Trophoblast cell (in vitro differentiated cells and primary cell): ENCODE measurements at regions not wholly inside any gene's neighbourhood (a gene's known extent, or its start where the extent isn't known, plus 50 kb on each side); places are given as distances from the start of the nearest gene placed in this dataset.
"Not testable (repeated sequence)": the region's sequence is repeated elsewhere in the genome, so short reads cannot be mapped to it uniquely, and the experiment has no call there.

Experiments used
- DNase-seq, 2 donors: peaks; one replicate each; pipeline ENCODE4 v3.0.0-alpha.2; 2016
- H2AFZ ChIP-seq: 2 replicates; pipeline ENCODE4 v1.6.1; 2013; ENCODE audit warnings: low read length, moderate library complexity, mild to moderate bottlenecking; ENCODE audit not compliant: insufficient read depth, poor library complexity
- H2AK5ac ChIP-seq: 2 replicates; pipeline ENCODE4 v1.6.1; 2013; ENCODE audit warnings: mild to moderate bottlenecking, low read length
- H2BK120ac ChIP-seq: 2 replicates; pipeline ENCODE4 v1.6.1; 2013; ENCODE audit warnings: low read length, mild to moderate bottlenecking, moderate library complexity; ENCODE audit not compliant: insufficient read depth, poor library complexity
- H2BK12ac ChIP-seq: 2 replicates; pipeline ENCODE4 v1.6.1; 2013; ENCODE audit warnings: mild to moderate bottlenecking, low read length, moderate library complexity
- H2BK5ac ChIP-seq: 2 replicates; pipeline ENCODE4 v1.6.1; 2013; ENCODE audit warnings: low read length, low read depth, moderate library complexity, mild to moderate bottlenecking; ENCODE audit not compliant: poor library complexity
- H3K14ac ChIP-seq: 2 replicates; pipeline ENCODE4 v1.6.1; 2013; ENCODE audit warnings: mild to moderate bottlenecking, low read length
- H3K18ac ChIP-seq: 2 replicates; pipeline ENCODE4 v1.6.1; 2013; ENCODE audit warnings: mild to moderate bottlenecking, low read length
- H3K23ac ChIP-seq: 2 replicates; pipeline ENCODE4 v1.6.1; 2013; ENCODE audit warnings: low read length
- H3K27ac ChIP-seq: 2 replicates; pipeline ENCODE4 v1.5.1; 2013; ENCODE audit warnings: low read depth, mild to moderate bottlenecking, inconsistent platforms, low read length, moderate library complexity
- H3K27me3 ChIP-seq: 2 replicates; pipeline ENCODE4 v1.6.1; 2013; ENCODE audit warnings: inconsistent platforms, mild to moderate bottlenecking, low read length, moderate library complexity; ENCODE audit not compliant: insufficient read depth
- H3K36me3 ChIP-seq, 2 experiments: 1 replicate in 1 of 2; 2 replicates in 1 of 2; pipeline ENCODE4 v1.6.1; 2013; ENCODE audit warnings: low read length in 2 of 2, mild to moderate bottlenecking in 2 of 2, moderate library complexity in 1 of 2; ENCODE audit not compliant: insufficient read depth in 2 of 2, control insufficient read depth in 1 of 2
- H3K4ac ChIP-seq: 2 replicates; pipeline ENCODE4 v1.6.1; 2013; ENCODE audit warnings: low read depth, mild to moderate bottlenecking, low read length, moderate library complexity
- H3K4me1 ChIP-seq, 2 experiments: 1 replicate in 1 of 2; 2 replicates in 1 of 2; pipeline ENCODE4 v1.6.1; 2013; ENCODE audit warnings: low read length in 2 of 2, mild to moderate bottlenecking in 2 of 2, moderate library complexity in 1 of 2; ENCODE audit not compliant: insufficient read depth in 2 of 2, control insufficient read depth in 1 of 2
- H3K4me2 ChIP-seq: 2 replicates; pipeline ENCODE4 v1.6.1; 2013; ENCODE audit warnings: inconsistent platforms, mild to moderate bottlenecking, low read length, moderate library complexity
- H3K4me3 ChIP-seq: 2 replicates; pipeline ENCODE4 v1.5.1; 2013; ENCODE audit warnings: mild to moderate bottlenecking, low read depth, low read length, inconsistent platforms
- H3K79me1 ChIP-seq: one replicate; pipeline ENCODE4 v1.6.1; 2013; ENCODE audit warnings: low read length
- H3K79me2 ChIP-seq: 2 replicates; pipeline ENCODE4 v1.6.1; 2013; ENCODE audit warnings: low read length, mild to moderate bottlenecking; ENCODE audit not compliant: control insufficient read depth, insufficient read depth, poor library complexity
- H3K9ac ChIP-seq: 2 replicates; pipeline ENCODE4 v1.6.1; 2013; ENCODE audit warnings: mild to moderate bottlenecking, low read length
- H3K9me3 ChIP-seq: 2 replicates; pipeline ENCODE4 v1.6.1; 2013; ENCODE audit warnings: low read depth, mild to moderate bottlenecking, control low read depth, inconsistent platforms, low read length; ENCODE audit not compliant: insufficient read depth
- H4K12ac ChIP-seq: 2 replicates; pipeline ENCODE4 v1.6.1; 2013; ENCODE audit warnings: low read depth, mild to moderate bottlenecking, low read length, moderate library complexity
- H4K8ac ChIP-seq: 2 replicates; pipeline ENCODE4 v1.6.1; 2013; ENCODE audit warnings: low read depth, mild to moderate bottlenecking, low read length, moderate library complexity
- H4K91ac ChIP-seq: one replicate; pipeline ENCODE4 v1.6.1; 2013; ENCODE audit warnings: low read depth, mild to moderate bottlenecking, low read length, moderate library complexity
- WGBS: extraction: QIAGEN DNeasy Blood & Tissue Kit; methylation state at CpG from one replicate; pipeline ENCODE4 v1.1.7; 2013; ENCODE audit warnings: missing lambda C conversion rate; ENCODE audit not compliant: insufficient read length, insufficient coverage; ENCODE audit errors: extremely low coverage; 5-methylcytosine and 5-hydroxymethylcytosine counted together

- Histone ChIP-seq H3K9me3 (no peaks in the 10 kb centered on the region), H3K79me1 (peaks cover 8% of the 10 kb centered on the region), H3K79me2 (no peaks in the 10 kb centered on the region), H2AK5ac (no peak overlapping the region), H3K4me2 (no peak overlapping the region), H4K12ac (no peak overlapping the region), H2AFZ (no peak overlapping the region), H2BK12ac (no peak overlapping the region), H3K23ac (no peak overlapping the region), H3K27ac (no peak overlapping the region), H2BK5ac (no peak overlapping the region), H2BK120ac (no peak overlapping the region), H3K4me1 (peaks cover 0 to 2% of the 10 kb centered on the region in 2 experiments), H3K36me3 (no peaks in the 10 kb centered on the region), H4K91ac (no peak overlapping the region), H3K9ac (no peak overlapping the region), H3K18ac (no peak overlapping the region), H4K8ac (no peak overlapping the region), H3K14ac (no peak overlapping the region), H3K4me3 (no peak overlapping the region), H3K4ac (no peak overlapping the region), H3K27me3 (no peaks in the 10 kb centered on the region)
- no peak for DNase-seq
- WGBS: no CpG with 5 or more reads among the region's 2 CpGs
These were observed 695.3 kb upstream of the ZNF804A start for GRCh38 chr2:183903026-183903425.

- DNase-seq, H2BK120ac ChIP-seq, H3K18ac ChIP-seq, H3K4me2 ChIP-seq, H2AFZ ChIP-seq, H2BK5ac ChIP-seq, H3K14ac ChIP-seq, H4K91ac ChIP-seq, H3K4me3 ChIP-seq, H3K36me3 ChIP-seq, H4K8ac ChIP-seq, H2BK12ac ChIP-seq, H3K79me1 ChIP-seq, H4K12ac ChIP-seq, H3K23ac ChIP-seq, H3K4me1 ChIP-seq, H3K4ac ChIP-seq, H3K9ac ChIP-seq, H3K9me3 ChIP-seq, H2AK5ac ChIP-seq, H3K27ac ChIP-seq, H3K79me2 ChIP-seq, H3K27me3 ChIP-seq: not testable (repeated sequence)
- WGBS: no CpG with 5 or more reads among the region's 3 CpGs
These were observed 682.3 kb upstream of the ZNF804A start for GRCh38 chr2:183916041-183916440.

- Histone ChIP-seq H3K18ac (no peak overlapping the region), H3K79me2 (no peaks in the 10 kb centered on the region), H3K4me1 (no peaks in the 10 kb centered on the region), H2BK120ac (no peak overlapping the region), H3K36me3 (no peaks in the 10 kb centered on the region), H4K12ac (no peak overlapping the region), H3K27ac (no peak overlapping the region), H2AFZ (no peak overlapping the region), H3K27me3 (no peaks in the 10 kb centered on the region), H3K4me3 (no peak overlapping the region), H4K8ac (no peak overlapping the region), H2BK5ac (no peak overlapping the region), H3K9me3 (no peaks in the 10 kb centered on the region), H3K79me1 (no peaks in the 10 kb centered on the region), H3K9ac (no peak overlapping the region), H3K23ac (no peak overlapping the region), H2BK12ac (no peak overlapping the region), H2AK5ac (no peak overlapping the region), H4K91ac (no peak overlapping the region), H3K4me2 (no peak overlapping the region), H3K4ac (no peak overlapping the region), H3K14ac (no peak overlapping the region)
- no CpG with 5 or more reads among the region's 1 CpG for WGBS
- no peak for DNase-seq
These were observed 679.2 kb upstream of the ZNF804A start for GRCh38 chr2:183919167-183919566.

GRCh38 chr2:183919926-183920325 is 678.4 kb upstream of the ZNF804A start:
- H4K12ac ChIP-seq: no peak overlapping the region
- no peak overlapping the region for H3K4me2 ChIP-seq
- H3K79me1 ChIP-seq: no peaks in the 10 kb centered on the region
- no peak overlapping the region for H2BK12ac ChIP-seq
- H3K36me3 ChIP-seq: no peaks in the 10 kb centered on the region
- H3K4me1 ChIP-seq: no peaks in the 10 kb centered on the region
- no peak overlapping the region for H3K27ac ChIP-seq
- H3K18ac ChIP-seq: no peak overlapping the region
- H3K14ac ChIP-seq: no peak overlapping the region
- H3K23ac ChIP-seq: no peak overlapping the region
- no peak overlapping the region for H2BK5ac ChIP-seq
- no CpG with 5 or more reads among the region's 2 CpGs for whole genome bisulfite sequencing
- H2AFZ ChIP-seq: no peak overlapping the region
- no peak overlapping the region for H2BK120ac ChIP-seq
- no peaks in the 10 kb centered on the region for H3K27me3 ChIP-seq
- no peak overlapping the region for H3K4ac ChIP-seq
- H3K9ac ChIP-seq: no peak overlapping the region
- H3K4me3 ChIP-seq: no peak overlapping the region
- no peaks in the 10 kb centered on the region for H3K9me3 ChIP-seq
- no peak overlapping the region for H4K91ac ChIP-seq
- no peak overlapping the region for H4K8ac ChIP-seq
- no peak overlapping the region for H2AK5ac ChIP-seq
- H3K79me2 ChIP-seq: no peaks in the 10 kb centered on the region
- peak in 1 of 2 donors; percentile 59 for DNase-seq
